DOHH2 (cell line): ENCODE measurements at regions not wholly inside any gene's neighbourhood (a gene's known extent, or its start where the extent isn't known, plus 50 kb on each side); places are given as distances from the start of the nearest gene placed in this dataset.

ENCODE experiments used
- EZH2phosphoT487 ChIP-seq: fragments of 200-600 bp; sonication (generic); IDR thresholded peaks from 2 replicates; pipeline ENCODE4 v1.6.1; 2017; ENCODE audit warnings: borderline replicate concordance, mild to moderate bottlenecking, antibody characterized with exemption, low read length, moderate library complexity, mixed read lengths
- TF ChIP-seq, protein P1 (sequence below): fragments of 200-600 bp; sonication (generic); IDR thresholded peaks from one replicate; pipeline ENCODE4 v1.5.1; 2014; ENCODE audit warnings: antibody characterized with exemption, mild to moderate bottlenecking, low read depth, low read length; ENCODE audit not compliant: poor library complexity, severe bottlenecking

GRCh38 chr9:135271425-135271824 is 184.0 kb downstream of the OLFM1 start:
- TF ChIP-seq, protein P1, sequence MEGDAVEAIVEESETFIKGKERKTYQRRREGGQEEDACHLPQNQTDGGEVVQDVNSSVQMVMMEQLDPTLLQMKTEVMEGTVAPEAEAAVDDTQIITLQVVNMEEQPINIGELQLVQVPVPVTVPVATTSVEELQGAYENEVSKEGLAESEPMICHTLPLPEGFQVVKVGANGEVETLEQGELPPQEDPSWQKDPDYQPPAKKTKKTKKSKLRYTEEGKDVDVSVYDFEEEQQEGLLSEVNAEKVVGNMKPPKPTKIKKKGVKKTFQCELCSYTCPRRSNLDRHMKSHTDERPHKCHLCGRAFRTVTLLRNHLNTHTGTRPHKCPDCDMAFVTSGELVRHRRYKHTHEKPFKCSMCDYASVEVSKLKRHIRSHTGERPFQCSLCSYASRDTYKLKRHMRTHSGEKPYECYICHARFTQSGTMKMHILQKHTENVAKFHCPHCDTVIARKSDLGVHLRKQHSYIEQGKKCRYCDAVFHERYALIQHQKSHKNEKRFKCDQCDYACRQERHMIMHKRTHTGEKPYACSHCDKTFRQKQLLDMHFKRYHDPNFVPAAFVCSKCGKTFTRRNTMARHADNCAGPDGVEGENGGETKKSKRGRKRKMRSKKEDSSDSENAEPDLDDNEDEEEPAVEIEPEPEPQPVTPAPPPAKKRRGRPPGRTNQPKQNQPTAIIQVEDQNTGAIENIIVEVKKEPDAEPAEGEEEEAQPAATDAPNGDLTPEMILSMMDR: no peak
- TF ChIP-seq EZH2phosphoT487: no peak
